Nephron progenitor cell (in vitro differentiated cells): ENCODE measurements at regions not wholly inside any gene's neighbourhood (a gene's known extent, or its start where the extent isn't known, plus 50 kb on each side); places are given as distances from the start of the nearest gene placed in this dataset.

Experiments
- DNase-seq: peaks from one replicate; pipeline ENCODE4 v3.0.0; 2021
- H3K27ac Mint-ChIP-seq: 2 replicates; pipeline ENCODE4 v1.8.0; 2021; ENCODE audit warnings: mild to moderate bottlenecking, moderate library complexity, mixed read lengths
- H3K27me3 Mint-ChIP-seq: 2 replicates; pipeline ENCODE4 v1.8.0; 2021; ENCODE audit warnings: mild to moderate bottlenecking, low read depth, mixed read lengths; ENCODE audit not compliant: poor library complexity
- H3K36me3 Mint-ChIP-seq: 2 replicates; pipeline ENCODE4 v1.8.0; 2021; ENCODE audit warnings: low read depth, mixed read lengths
- H3K4me1 Mint-ChIP-seq: 2 replicates; pipeline ENCODE4 v1.8.0; 2021; ENCODE audit warnings: mixed read lengths
- H3K4me3 Mint-ChIP-seq: 2 replicates; pipeline ENCODE4 v1.8.0; 2021; ENCODE audit warnings: mild to moderate bottlenecking, moderate library complexity, mixed read lengths
- H3K9me3 Mint-ChIP-seq: 2 replicates; pipeline ENCODE4 v1.8.0; 2021; ENCODE audit warnings: mild to moderate bottlenecking, moderate library complexity, mixed read lengths
- CTCF ChIP-seq: fragments of 200-600 bp; sonication (generic); IDR thresholded peaks from 2 replicates; pipeline ENCODE4 v1.5.0; 2021; ENCODE audit warnings: antibody characterized with exemption

- Mint-ChIP-seq H3K27ac (no peak overlapping the region), H3K4me3 (no peak overlapping the region), H3K27me3 (no peaks in the 10 kb centered on the region), H3K36me3 (no peaks in the 10 kb centered on the region), H3K9me3 (no peaks in the 10 kb centered on the region), H3K4me1 (no peaks in the 10 kb centered on the region)
- DNase-seq, result no peak
- no peak for TF ChIP-seq CTCF
Observed at GRCh38 chr16:64138621-64139020, 983.2 kb downstream of the CDH11 start.

GRCh38 chr16:64138006-64138405 lies 983.9 kb downstream of the CDH11 start:
- TF ChIP-seq CTCF, result no peak
- H3K36me3 Mint-ChIP-seq, result no peaks in the 10 kb centered on the region
- no peaks in the 10 kb centered on the region for H3K27me3 Mint-ChIP-seq
- H3K4me3 Mint-ChIP-seq, result no peak overlapping the region
- no peaks in the 10 kb centered on the region for H3K4me1 Mint-ChIP-seq
- no peak for DNase-seq
- H3K9me3 Mint-ChIP-seq, result no peaks in the 10 kb centered on the region
- H3K27ac Mint-ChIP-seq, result no peak overlapping the region

GRCh38 chr16:64136743-64137142 lies 985.1 kb downstream of the CDH11 start:
- DNase-seq, result no peak
- no peak overlapping the region for H3K4me3 Mint-ChIP-seq
- peaks cover 4% of the 10 kb centered on the region for H3K27me3 Mint-ChIP-seq
- H3K36me3 Mint-ChIP-seq, result no peaks in the 10 kb centered on the region
- no peaks in the 10 kb centered on the region for H3K4me1 Mint-ChIP-seq
- H3K27ac Mint-ChIP-seq, result no peak overlapping the region
- no peak for TF ChIP-seq CTCF
- H3K9me3 Mint-ChIP-seq, result no peaks in the 10 kb centered on the region

GRCh38 chr16:64136314-64136713 lies 985.5 kb downstream of the CDH11 start:
- H3K4me1 Mint-ChIP-seq, result no peaks in the 10 kb centered on the region
- TF ChIP-seq CTCF, result no peak
- peaks cover 4% of the 10 kb centered on the region for H3K27me3 Mint-ChIP-seq
- no peak overlapping the region for H3K27ac Mint-ChIP-seq
- DNase-seq, result no peak
- H3K9me3 Mint-ChIP-seq, result no peaks in the 10 kb centered on the region
- no peaks in the 10 kb centered on the region for H3K36me3 Mint-ChIP-seq
- H3K4me3 Mint-ChIP-seq, result no peak overlapping the region

GRCh38 chr16:64133366-64133765 lies 988.5 kb downstream of the CDH11 start:
- no peak for TF ChIP-seq CTCF
- Mint-ChIP-seq H3K4me3 (no peak overlapping the region), H3K36me3 (no peaks in the 10 kb centered on the region), H3K27ac (no peak overlapping the region), H3K9me3 (no peaks in the 10 kb centered on the region), H3K4me1 (no peaks in the 10 kb centered on the region), H3K27me3 (peaks cover 4% of the 10 kb centered on the region)
- DNase-seq, result no peak

GRCh38 chr16:64132759-64133361 lies 989.0 kb downstream of the CDH11 start:
- Mint-ChIP-seq H3K27me3 (peaks cover 4% of the 10 kb centered on the region), H3K4me3 (no peak overlapping the region), H3K9me3 (no peaks in the 10 kb centered on the region), H3K4me1 (no peaks in the 10 kb centered on the region), H3K36me3 (no peaks in the 10 kb centered on the region), H3K27ac (no peak overlapping the region)
- no peak for DNase-seq
- TF ChIP-seq CTCF, result no peak
